ENCODE measurements at regions not wholly inside any gene's neighbourhood (a gene's known extent, or its start where the extent isn't known, plus 50 kb on each side); places are given as distances from the start of the nearest gene placed in this dataset.
A peak's percentile ranks its signal among the peaks of the same experiment; 100 is the strongest.

DNA sequence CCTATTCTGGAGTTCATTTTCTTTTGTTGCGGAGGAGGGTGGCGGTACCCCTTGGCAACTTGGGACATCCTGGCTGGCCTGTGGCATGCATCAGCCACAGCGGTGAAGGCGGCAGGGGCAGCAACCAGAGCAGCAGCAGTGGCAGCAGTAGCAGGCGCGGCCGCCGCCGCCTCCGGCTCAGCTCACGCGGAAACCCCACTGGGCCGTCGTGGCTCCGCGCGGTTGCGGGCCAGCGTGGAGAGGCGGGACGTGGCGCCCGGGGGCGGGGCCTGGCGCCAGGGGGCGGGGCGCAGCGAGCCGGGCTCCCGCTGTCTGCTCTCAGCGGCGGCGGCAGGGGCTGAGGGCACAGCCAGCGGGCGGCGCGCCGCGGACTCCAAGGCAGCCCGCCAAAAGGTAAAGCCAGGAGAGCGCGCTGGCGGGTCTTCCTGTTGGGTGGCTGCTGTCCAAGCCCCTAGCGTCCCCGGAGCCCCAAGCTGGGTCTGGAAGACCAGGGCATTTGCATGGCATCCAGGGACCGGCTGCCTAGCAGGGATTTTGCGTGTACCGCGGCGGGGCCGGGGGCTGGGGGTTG lies 334.4 kb upstream of the THRB start:
- DNase-seq (ENCODE audit: low read depth, low spot score) (no peak), FAIRE-seq (no peak)
- H3K9ac ChIP-seq (ENCODE audit: control insufficient read depth, extremely low read depth, insufficient read depth, low read length) = no peak overlapping the region
- peak overlapping the region; percentile 41 for H3K4me2 ChIP-seq (ENCODE audit: control insufficient read depth, extremely low read depth, insufficient read depth, low read depth, low read length)
- H3K9me1 ChIP-seq (ENCODE audit: control insufficient read depth, extremely low read depth, insufficient read depth, low read length) = no peaks in the 10 kb centered on the region
- no peak overlapping the region for H3K4me3 ChIP-seq (ENCODE audit: control insufficient read depth in 2 of 3, extremely low read depth in 1 of 3, insufficient read depth in 2 of 3, low read depth in 1 of 3, low read length in 3 of 3)
- H4K20me1 ChIP-seq (ENCODE audit: control insufficient read depth, extremely low read depth, insufficient read depth, low read length) = no peaks in the 10 kb centered on the region
- no peaks in the 10 kb centered on the region for H3K9me3 ChIP-seq (ENCODE audit: control insufficient read depth, low read depth, low read length)
- H3K79me2 ChIP-seq (ENCODE audit: control insufficient read depth, insufficient read depth, low read length) = no peaks in the 10 kb centered on the region
- H2AFZ ChIP-seq (ENCODE audit: control insufficient read depth, low read length) = no peak overlapping the region
- dilution Hi-C loops (cut with MboI; ENCODE audit: extremely low pct_ligation_motif_present, low sequenced_read_pairs) = no loop called here
- peaks cover 35% of the 10 kb centered on the region for H3K27me3 ChIP-seq (ENCODE audit: control insufficient read depth, extremely low read depth, insufficient read depth, low read length)
- TF ChIP-seq, protein P1, sequence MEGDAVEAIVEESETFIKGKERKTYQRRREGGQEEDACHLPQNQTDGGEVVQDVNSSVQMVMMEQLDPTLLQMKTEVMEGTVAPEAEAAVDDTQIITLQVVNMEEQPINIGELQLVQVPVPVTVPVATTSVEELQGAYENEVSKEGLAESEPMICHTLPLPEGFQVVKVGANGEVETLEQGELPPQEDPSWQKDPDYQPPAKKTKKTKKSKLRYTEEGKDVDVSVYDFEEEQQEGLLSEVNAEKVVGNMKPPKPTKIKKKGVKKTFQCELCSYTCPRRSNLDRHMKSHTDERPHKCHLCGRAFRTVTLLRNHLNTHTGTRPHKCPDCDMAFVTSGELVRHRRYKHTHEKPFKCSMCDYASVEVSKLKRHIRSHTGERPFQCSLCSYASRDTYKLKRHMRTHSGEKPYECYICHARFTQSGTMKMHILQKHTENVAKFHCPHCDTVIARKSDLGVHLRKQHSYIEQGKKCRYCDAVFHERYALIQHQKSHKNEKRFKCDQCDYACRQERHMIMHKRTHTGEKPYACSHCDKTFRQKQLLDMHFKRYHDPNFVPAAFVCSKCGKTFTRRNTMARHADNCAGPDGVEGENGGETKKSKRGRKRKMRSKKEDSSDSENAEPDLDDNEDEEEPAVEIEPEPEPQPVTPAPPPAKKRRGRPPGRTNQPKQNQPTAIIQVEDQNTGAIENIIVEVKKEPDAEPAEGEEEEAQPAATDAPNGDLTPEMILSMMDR (optimal IDR thresholded peaks at IDR 0.05 in 1 of 3, IDR thresholded peaks at IDR 0.05 in 1 of 3, conservative IDR thresholded peaks at IDR 0.05 in 1 of 3; ENCODE audit: extremely low read depth in 1 of 3, insufficient read depth in 2 of 3, low read length in 3 of 3) = no peak
- no peak for TF ChIP-seq EZH2 (IDR thresholded peaks at IDR 0.05; ENCODE audit: low read length)
- H3K4me1 ChIP-seq (ENCODE audit: control insufficient read depth, extremely low read depth, insufficient read depth, low read length) = peaks cover 3% of the 10 kb centered on the region
- H3K27ac ChIP-seq (ENCODE audit: control insufficient read depth, insufficient read depth, low read length) = no peak overlapping the region
- H3K36me3 ChIP-seq (ENCODE audit: control insufficient read depth in 2 of 2, extremely low read depth in 1 of 2, insufficient read depth in 2 of 2, low read length in 2 of 2) = no peaks in the 10 kb centered on the region

DNA sequence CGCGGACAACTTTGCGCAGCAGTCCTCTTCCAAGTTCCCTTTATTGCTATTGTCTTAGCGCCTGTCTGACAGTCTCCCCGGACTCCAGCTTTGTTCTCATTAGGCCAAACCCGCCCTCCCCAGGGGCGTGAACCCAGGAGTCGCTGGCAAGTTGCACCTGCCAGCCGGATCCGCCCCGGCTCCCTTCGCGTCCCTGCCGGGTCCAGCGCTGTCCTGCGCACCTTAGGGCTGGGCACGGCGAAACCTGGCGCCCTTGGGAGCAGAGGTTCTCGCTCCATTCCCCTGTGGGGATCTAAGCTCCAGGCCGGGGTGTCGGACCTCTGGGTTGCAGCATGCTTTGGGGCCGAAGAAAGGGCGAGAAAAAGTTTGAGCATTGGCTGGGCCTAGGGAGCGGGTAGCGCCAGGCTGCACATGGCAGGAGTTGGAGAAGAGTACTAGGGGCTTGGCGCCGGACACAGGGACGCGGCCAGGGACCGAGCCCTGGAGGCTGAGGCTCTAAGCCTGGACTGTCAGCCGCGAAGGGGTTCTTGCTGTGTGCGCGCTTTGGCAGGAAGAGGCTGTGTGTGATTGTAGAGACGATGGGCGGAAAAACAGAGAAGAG lies 335.1 kb upstream of the THRB start:
- TF ChIP-seq, protein P1 (optimal IDR thresholded peaks at IDR 0.05 in 1 of 3, IDR thresholded peaks at IDR 0.05 in 1 of 3, conservative IDR thresholded peaks at IDR 0.05 in 1 of 3; ENCODE audit: extremely low read depth in 1 of 3, insufficient read depth in 2 of 3, low read length in 3 of 3) = no peak
- TF ChIP-seq EZH2 (IDR thresholded peaks at IDR 0.05; ENCODE audit: low read length) = peak; percentile 80
- no peak for DNase-seq (ENCODE audit: low read depth, low spot score)
- no peaks in the 10 kb centered on the region for H3K9me1 ChIP-seq (ENCODE audit: control insufficient read depth, extremely low read depth, insufficient read depth, low read length)
- peaks cover 35% of the 10 kb centered on the region for H3K27me3 ChIP-seq (ENCODE audit: control insufficient read depth, extremely low read depth, insufficient read depth, low read length)
- H3K36me3 ChIP-seq (ENCODE audit: control insufficient read depth in 2 of 2, extremely low read depth in 1 of 2, insufficient read depth in 2 of 2, low read length in 2 of 2) = no peaks in the 10 kb centered on the region
- no peak for FAIRE-seq
- H2AFZ ChIP-seq (ENCODE audit: control insufficient read depth, low read length) = no peak overlapping the region
- no peaks in the 10 kb centered on the region for H3K79me2 ChIP-seq (ENCODE audit: control insufficient read depth, insufficient read depth, low read length)
- H3K27ac ChIP-seq (ENCODE audit: control insufficient read depth, insufficient read depth, low read length) = no peak overlapping the region
- no peaks in the 10 kb centered on the region for H3K9me3 ChIP-seq (ENCODE audit: control insufficient read depth, low read depth, low read length)
- H3K9ac ChIP-seq (ENCODE audit: control insufficient read depth, extremely low read depth, insufficient read depth, low read length) = no peak overlapping the region
- peaks cover 3% of the 10 kb centered on the region for H3K4me1 ChIP-seq (ENCODE audit: control insufficient read depth, extremely low read depth, insufficient read depth, low read length)
- H4K20me1 ChIP-seq (ENCODE audit: control insufficient read depth, extremely low read depth, insufficient read depth, low read length) = no peaks in the 10 kb centered on the region
- peak overlapping the region in 2 of 3 experiments; percentile 7 to 20 for H3K4me3 ChIP-seq (ENCODE audit: control insufficient read depth in 2 of 3, extremely low read depth in 1 of 3, insufficient read depth in 2 of 3, low read depth in 1 of 3, low read length in 3 of 3)
- dilution Hi-C loops (cut with MboI; ENCODE audit: extremely low pct_ligation_motif_present, low sequenced_read_pairs) = no loop called here
- H3K4me2 ChIP-seq (ENCODE audit: control insufficient read depth, extremely low read depth, insufficient read depth, low read depth, low read length) = peak overlapping the region; percentile 41
